ENCODE measurements at regions not wholly inside any gene's neighbourhood (a gene's known extent, or its start where the extent isn't known, plus 50 kb on each side); places are given as distances from the start of the nearest gene placed in this dataset.
"Not testable (repeated sequence)": the region's sequence is repeated elsewhere in the genome, so short reads cannot be mapped to it uniquely, and the experiment has no call there.

DNA sequence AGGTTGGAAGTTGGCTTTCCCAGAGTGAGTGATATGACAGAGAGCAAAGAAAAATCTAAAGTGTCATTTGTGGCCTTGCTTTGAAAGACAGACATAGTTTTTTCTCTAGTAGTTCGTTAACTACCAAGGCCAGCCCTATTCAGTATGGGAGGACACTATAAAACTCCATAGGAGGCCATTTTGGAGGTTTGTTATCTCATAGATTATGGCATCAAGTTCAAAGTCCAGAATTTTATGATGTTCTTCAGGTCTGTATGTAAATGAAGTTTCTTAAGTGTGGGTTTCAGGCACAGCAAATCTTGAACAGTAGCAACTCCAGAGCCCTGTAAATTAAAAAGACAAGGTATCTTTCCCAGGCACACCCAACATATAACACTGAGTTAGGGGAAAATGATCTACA lies 437.1 kb downstream of the PLPP3 start:
- no peak for DNase-seq

DNA sequence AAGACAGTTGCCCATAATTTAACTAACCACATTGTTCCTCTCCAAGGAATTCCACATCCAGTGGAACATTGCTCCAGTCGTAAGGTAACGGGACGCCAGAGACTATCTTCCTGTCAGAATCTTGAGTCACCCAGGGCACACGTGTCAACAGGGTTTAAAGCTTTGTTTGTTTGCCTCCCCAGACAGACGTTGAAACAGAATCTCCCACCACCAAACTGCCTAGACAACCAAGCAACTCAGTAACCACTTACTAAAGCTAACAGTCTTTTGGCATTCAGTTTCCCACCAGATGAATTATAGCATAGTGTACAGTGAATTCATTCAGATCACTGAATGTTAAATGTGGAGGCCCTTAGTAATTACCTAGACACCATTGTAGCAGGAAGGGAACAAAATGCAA lies 439.5 kb downstream of the PLPP3 start:
- no peak for DNase-seq

DNA sequence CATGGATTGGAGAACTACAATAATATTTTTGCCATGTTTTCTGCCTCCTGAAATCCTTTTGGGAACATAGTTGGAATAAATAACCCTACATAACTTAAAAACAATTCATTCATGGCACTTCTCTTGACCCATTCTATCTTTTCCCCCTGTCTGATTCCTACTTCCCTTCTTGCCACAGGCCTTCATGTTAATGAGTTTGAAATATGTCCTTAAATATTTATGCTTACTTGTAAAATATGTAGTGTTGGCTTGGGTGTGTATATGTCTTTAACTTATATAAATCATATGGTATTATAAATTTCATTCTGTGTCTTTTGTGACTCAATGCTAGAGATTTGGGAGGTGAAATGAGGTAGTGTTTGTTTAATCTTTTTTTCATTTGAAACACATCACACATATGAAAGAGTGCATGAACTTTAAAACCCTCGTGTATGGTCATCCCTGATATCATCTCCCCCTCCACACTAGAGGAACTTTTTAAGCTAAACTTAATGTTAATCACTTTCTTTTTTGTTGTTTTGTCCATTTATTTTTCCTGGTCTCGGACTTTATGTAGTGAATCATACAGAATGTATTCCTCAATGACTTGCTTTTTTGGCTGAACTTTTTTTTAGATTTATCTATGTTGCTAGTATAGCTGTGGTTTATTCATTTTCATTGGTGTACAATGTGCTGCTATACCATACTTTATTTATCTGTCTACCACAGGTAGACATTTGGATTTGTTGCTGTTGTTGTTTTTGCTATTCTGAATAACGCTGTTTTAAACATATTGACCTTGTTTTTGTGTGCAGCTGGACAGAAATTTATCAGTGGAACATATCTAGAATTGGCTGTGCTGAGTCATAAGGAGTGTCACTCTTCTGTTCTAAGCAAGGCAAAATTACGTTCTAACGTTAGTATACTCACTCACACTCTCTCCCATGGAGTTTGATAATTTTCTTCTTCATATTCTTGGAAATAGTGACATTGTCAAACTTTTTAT lies 441.6 kb downstream of the PLPP3 start:
- DNase-seq: no peak

DNA sequence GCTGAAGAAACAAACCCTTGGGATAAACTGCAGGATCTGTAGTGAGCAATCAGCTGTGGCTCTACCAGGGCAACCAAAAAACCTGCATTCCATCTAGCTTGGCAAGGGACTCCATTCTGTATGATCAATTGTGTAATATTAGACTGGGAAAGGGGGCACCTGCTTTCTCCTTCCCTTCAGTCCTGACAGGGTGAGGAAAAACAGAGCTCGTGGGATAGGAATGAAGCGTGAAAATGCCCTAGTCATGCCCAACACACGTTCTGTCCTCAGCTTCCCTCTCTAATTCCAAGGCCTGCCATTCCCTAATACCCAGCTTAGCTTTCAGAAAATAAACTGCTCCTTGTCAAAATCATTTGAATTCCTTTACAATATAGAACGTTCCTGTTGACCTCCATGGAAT lies 442.3 kb downstream of the PLPP3 start:
- DNase-seq: no peak

DNA sequence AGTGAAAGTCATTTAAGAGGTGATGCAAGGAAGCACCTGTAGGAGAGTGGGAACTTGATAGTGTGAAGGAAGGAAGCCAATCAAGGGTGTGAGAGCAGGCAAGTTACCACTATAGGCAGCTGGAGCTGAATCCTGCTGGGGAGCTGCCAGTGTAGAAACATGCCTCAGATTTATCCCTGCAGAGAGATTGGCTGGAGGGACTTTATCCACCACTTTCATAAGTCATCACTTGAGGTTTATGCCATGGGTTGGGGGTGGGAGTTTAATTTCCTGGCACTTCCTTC lies 443.6 kb downstream of the PLPP3 start:
- DNase-seq: no peak

DNA sequence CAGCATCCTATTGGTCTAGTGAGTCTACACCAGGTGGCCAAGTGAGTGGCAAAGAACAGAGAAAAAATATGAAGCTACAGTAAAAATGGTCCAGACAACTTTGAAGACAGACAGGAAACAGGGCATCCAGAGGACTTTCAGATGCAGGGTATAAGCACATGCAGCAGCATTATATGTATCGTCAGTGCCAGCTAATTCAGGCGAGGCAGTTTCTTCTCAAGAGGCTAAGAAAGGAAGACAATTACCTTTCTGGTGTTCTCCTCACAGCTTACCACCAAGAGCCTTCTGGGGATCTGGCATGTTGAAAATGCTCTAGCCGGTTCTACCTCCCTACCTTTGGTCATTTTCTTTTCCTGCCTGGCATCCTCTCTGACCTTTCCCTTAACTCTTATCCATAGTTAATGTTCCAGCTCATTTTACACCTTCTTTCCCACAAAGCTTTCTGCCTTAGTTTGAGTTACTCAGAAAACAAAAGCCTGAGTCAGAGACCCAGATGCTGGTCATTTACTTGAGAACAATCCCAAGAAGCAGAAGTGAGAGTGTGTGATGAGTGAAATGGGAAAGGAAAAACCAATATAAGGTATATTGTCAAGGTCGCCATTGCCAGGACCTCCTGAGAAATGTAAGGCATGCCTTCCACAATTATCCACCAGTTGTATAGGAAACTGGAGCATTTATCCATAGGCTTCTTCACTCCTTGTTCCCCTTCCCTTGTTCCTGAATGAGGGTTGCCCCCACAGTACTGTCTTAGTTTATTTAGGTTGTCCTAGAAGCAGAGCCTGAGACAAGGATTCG lies 444.1 kb downstream of the PLPP3 start:
- no peak for DNase-seq

GRCh38 chr1:56133522-56134472 lies 445.6 kb downstream of the PLPP3 start:
- DNase-seq: no peak

DNA sequence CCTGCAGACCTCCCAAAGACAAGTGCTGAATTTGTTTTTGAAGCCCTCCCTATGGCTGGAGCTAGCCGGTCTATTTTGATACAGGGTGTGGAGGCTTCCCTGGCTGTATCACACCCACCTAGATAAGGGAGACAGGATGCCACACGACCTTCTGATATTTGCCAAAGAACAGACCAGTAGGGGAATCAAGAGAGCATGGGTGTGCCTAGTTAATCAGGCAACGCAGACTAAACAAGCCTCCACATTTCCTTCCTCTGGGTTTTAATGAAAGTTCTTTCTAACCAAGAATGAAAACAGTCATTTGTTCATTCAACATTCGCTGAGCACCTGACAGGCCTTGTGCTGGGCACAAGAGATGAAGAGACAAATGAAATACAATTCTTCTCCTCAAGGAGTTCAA lies 446.8 kb downstream of the PLPP3 start:
- no peak for DNase-seq

GRCh38 chr1:56129837-56130236 lies 449.5 kb downstream of the PLPP3 start:
- no peak for DNase-seq

DNA sequence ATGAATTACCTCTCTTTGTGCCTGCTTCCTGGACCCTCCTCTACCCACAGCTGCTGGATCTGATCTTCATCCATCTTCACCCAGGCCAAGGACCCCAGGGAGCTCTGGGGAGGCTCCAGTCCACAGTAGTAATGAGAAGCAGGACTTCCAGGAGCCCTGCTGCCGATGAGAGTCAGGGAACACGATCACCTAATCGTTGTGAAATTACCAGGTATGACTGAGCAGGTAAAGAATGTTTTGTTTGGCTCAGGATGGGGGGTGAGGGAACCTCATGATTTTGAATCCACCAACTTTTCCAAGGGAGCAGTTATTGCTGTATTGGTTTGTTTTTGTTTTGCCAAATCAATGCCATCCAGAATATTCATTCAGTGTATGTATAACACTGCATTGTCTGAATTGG lies 454.0 kb downstream of the PLPP3 start:
- no peak for DNase-seq

GRCh38 chr1:56123826-56124225 lies 455.5 kb downstream of the PLPP3 start:
- no peak for DNase-seq

- no peak for DNase-seq
Observed at GRCh38 chr1:56123421-56123820, 455.9 kb downstream of the PLPP3 start.

- no peak for DNase-seq
Observed at GRCh38 chr1:56120021-56120420, 459.3 kb downstream of the PLPP3 start.

DNA sequence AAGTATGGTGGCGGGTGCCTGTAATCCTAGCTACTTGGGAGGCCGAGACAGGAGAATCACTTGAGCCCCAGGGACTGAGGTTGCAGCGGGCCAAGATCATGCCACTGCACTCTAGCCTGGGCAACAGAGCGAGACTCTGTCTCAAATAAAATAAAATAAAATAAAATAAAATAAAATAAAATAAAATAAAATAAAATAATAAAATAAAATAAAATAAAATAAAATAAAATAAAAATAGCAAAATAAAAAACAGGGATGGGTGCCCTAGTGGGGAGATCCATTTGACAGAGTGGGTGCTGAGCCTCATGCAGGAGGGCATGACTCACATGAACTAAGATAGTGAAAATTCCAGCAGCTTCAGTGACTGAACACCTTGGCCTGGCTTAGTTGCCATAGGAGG lies 460.7 kb downstream of the PLPP3 start:
- DNase-seq: not testable (repeated sequence)

DNA sequence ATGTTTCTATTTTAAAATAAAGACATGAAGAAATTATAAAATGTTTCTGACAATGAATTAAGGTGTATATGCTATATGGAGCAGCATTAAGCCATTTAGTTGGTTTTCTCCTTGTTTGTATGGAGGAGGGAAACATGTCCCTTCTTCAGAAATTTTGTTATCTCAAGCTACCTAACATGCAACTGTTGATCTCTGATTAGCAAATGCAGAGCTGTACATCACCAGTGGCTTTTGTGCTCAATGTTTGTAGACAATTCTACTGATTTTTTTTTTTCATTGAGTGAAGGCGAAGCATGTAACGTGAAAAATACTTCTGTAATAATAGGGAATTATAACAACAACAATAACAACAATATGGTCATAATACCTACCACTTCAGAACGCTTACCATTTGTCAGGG lies 463.7 kb downstream of the PLPP3 start:
- no peak for DNase-seq

DNA sequence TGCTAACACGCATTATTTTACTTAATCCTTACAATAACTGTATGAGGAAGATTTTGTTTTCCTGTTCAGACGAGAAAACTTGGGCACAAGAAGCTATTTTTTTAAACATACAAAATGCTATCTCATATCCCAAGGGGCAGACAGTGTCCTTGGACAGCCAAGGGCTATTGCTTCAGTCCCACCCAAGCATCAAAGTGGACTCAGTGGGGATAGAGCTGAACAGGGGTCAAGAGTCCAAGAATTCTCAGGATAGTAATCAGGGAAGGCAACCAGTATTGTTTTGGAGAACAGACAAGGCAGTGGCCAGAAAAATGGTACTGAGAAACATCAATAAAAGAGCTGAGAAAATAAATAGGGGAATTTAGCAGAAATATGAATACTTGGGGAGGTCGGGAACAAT lies 465.7 kb downstream of the PLPP3 start:
- no peak for DNase-seq

GRCh38 chr1:56107275-56107638 lies 472.1 kb downstream of the PLPP3 start:
- DNase-seq: no peak

- DNase-seq: no peak
Observed at GRCh38 chr1:56106531-56107274, 472.7 kb downstream of the PLPP3 start.

DNA sequence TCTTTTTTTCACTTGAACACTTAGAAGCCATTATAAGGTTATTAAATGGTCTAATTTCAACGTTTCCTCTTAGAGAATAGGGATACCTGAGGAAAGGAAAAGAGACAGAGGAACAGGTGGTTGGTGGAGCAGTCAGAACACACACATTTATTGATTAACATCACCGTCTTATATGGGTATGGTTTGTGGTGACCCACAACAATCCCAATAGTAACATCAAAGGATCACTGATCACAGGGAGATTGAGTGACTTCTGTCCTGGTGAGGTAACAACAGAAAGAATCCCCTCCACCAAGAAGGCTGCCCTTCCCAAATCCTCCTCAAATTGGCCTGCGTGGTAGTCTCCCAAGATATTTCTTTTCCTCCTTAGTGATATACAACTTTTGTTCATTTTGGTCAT lies 474.0 kb downstream of the PLPP3 start:
- no peak for DNase-seq

GRCh38 chr1:56099766-56100265 lies 479.5 kb downstream of the PLPP3 start:
- DNase-seq: no peak

DNA sequence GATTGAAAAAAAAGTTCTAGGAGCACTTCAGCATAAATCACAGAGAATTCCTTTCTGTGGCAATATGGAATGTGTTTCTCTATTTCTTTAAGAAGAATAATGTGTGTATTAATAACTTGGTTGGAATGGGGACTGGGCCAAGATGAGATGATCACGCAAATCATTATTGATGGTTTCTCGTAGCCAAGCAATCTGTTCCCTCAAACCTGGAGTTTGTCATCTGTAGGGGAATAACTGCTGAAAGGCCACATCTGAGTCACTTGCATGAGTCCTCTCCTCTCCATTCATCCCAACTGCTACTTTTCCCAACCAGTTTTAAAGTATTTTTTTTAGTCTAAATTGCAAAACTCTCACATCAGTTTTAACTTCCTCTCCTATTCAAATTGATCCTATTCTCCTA lies 480.4 kb downstream of the PLPP3 start:
- no peak for DNase-seq

DNA sequence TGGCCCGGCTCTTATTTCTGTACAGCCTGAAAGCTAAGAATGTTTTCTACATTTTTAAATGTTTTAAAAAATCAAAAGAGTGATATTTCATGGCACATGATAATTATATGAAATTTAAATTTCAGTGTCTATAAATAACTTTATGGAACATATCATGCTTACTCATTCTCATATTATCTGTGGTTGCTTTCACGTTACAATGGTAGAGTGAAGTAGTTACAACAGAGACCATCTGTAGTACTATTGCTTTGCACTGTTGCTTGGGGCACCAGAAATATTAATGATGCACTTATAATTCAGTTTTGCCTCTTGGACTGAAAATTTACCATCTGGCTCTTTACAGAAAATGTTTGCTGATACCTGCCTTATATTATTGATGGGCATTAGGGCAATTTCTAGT lies 481.6 kb downstream of the PLPP3 start:
- no peak for DNase-seq
